A172 (cell line): ENCODE measurements at regions not wholly inside any gene's neighbourhood (a gene's known extent, or its start where the extent isn't known, plus 50 kb on each side); places are given as distances from the start of the nearest gene placed in this dataset.
"Not testable (repeated sequence)": the region's sequence is repeated elsewhere in the genome, so short reads cannot be mapped to it uniquely, and the experiment has no call there.

Source experiments
- DNase-seq: peaks from one replicate; pipeline ENCODE4 v3.0.0-alpha.2; 2015; ENCODE audit warnings: low spot score

- DNase-seq: not testable (repeated sequence)
Measured at GRCh38 chr5:159502116-159502515, 171.8 kb upstream of the IL12B start.

GRCh38 chr5:159503236-159503635, 172.9 kb upstream of the IL12B start:
- no peak for DNase-seq

- peak; percentile 13 for DNase-seq
Measured at GRCh38 chr5:159504106-159504856, 174.0 kb upstream of the IL12B start.

DNA sequence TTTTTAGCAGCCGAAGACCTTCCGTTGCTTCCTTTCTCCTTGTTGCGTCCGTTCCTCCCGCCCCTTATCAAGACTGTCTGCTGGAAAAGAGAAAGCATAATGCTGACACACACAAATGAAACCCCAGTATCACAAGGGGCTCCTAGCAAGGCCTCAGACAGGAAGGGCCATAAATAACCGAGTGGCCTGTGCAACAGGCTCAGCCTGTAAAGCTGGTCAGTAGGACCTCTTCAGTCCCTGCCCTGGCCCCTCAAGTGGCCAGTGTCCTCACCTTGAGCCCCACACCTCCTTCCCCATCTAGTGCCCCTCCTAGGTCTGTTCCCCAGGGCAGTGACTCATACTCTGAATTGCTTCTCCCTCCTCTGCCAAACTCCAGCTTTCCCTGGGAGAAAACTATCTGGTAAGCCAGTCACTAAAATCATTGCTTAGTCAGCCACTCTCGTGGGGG, 174.6 kb upstream of the IL12B start:
- peak; percentile 81 for DNase-seq

- DNase-seq: no peak
Measured at GRCh38 chr5:159507055-159507454, 176.8 kb upstream of the IL12B start.

DNA sequence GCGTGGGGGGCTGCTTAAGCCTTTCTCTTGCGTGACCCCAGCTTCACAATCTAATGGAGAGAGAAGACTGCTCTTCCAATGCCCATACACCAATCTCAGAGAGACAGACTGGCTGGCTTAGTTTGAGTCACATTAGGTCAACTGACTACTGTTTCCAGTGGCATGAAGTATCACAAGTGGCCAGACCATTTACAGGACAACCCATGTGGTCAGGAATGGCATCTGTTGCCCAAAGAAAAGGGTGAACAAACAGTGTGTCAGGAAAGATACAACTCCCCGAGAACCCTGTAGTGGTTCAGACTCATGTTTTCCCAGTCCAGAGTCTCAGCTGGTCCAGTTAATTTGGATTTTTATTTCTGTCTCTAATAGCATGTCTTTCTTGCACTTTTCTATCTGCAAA, 177.4 kb upstream of the IL12B start:
- no peak for DNase-seq

GRCh38 chr5:159508344-159508743, 178.1 kb upstream of the IL12B start:
- DNase-seq: no peak

DNA sequence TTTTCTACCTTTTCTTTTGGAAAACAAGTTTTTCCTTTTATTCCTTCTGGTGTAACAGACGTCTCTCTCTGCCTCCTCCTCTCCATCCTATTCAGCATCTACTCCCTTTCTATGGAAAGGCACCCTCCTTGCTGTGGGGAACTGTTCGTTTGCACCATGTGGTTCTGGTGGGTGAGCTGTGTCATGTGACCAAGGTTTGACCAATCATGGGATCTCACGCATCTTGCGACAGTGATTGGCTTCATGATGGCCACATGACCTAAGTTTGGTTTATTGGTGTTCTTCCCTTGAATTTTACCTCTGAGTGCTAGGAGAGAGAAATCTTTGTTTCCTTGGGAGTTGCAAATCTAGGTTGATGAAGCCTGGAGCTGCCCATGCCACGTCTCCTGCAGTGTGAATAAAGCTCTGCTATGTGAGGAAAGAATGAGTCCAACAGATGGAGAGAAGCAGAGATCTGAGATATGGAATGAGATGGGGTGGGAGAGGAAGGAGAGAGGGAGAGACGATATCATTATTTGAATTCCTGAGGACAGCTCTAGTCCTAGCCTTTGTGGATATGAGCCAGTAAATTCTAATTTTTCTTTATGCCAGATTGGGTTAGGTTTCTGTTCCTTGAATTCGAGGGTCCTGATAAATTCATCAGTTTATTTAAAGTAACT, 178.8 kb upstream of the IL12B start:
- no peak for DNase-seq

- peak; percentile 71 for DNase-seq
Measured at GRCh38 chr5:159510282-159510681, 180.0 kb upstream of the IL12B start.

- no peak for DNase-seq
Measured at GRCh38 chr5:159511570-159511969, 181.3 kb upstream of the IL12B start.

GRCh38 chr5:159512064-159512463, 181.8 kb upstream of the IL12B start:
- no peak for DNase-seq

DNA sequence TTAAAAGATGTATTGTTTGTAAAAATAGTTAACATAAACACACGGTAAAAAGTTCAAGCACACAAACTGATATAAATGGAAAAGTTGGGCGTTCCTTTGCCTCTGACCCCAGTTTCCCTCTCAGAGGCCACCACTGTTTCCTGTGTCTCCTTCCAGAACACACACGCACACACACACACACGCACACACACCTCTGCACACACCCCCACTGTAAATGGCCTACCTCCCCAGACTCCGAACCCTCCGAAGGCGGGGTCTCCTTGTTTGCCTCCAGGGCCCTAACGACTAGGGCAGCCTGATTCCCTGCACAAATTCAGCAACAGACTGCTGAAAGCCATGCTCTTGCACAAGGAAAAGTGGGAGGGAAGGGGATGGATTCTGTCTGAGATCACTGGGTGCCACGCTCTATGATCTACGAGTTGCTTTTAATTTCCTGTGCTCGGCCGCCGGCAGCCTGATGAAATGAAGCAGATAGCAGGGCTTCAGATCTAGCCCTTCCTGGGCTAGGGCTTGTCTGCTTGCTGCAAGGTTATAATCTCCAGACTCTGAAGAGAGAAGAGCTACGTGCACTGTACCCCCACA, 184.0 kb upstream of the IL12B start:
- no peak for DNase-seq

DNA sequence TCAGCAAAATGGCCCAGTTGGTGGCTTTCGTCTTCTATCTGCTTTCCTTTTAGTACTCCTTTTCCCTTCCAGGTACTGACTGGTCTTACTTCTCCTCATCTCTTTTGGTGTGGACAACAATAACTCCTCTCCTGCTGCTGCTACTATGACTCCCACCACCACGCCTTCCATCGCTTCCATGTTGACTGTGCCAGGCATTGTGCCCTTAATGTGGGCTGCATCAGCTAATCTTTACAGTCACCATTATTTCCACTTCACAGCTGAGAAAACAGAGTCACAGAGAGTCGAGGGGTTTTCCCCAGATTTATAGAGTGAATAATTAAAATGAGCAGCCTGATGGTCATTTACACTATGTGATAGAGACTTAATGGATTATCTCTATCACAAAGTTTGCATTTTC, 184.9 kb upstream of the IL12B start:
- no peak for DNase-seq

GRCh38 chr5:159515909-159516415, 185.7 kb upstream of the IL12B start:
- peak; percentile 40 for DNase-seq

DNA sequence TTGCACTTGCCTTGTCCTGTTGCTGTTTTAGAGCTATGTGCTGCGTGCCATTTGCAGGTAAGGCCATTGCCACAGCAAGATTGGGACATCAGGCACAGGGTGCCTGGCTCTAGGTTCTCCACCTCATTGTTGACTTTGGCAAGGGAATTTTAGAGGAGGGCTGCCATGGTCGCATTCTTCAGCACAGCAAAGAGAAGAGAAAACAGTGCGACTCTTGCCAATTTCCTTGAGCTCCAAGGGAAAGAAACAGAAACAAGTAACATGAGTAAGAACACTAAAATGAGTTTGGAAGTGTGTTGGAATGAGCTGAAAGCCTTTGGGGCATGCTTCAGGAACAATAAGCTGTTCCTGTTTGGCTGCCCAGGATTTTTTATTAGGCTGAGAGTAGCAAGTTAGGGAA, 188.1 kb upstream of the IL12B start:
- no peak for DNase-seq

DNA sequence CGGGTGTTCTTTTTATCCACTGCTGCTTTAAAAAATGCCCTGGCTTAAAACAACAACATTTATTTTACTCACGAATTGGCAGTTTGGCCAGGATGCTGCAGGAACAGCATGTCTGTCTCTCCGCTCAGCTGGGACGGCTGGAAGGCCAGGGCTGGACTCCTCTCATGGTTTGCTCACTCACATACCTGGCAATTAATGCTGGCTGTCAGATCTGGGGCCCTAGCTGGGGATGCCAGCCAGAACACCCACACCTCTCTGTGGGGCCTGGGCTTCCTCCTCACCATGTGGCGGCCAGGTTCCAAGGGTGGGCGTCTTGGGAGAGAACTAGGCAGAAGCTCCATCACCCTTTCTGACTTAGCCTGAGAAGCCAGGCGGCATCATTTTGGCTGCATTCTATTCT, 189.1 kb upstream of the IL12B start:
- no peak for DNase-seq

GRCh38 chr5:159522841-159523240, 192.6 kb upstream of the IL12B start:
- DNase-seq: no peak

DNA sequence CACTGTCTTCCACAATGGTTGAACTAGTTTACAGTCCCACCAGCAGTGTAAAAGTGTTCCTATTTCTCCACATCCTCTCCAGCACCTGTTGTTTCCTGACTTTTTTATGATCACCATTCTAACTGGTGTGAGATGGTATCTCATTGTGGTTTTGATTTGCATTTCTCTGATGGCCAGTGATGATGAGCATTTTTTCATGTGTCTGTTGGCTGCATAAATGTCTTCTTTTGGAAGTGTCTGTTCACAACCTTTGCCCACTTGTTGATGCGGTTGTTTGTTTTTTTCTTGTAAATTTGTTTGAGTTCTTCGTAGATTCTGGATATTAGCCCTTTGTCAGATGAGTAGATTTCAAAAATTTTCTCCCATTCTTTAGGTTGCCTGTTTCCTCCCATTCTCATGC, 194.0 kb upstream of the IL12B start:
- not testable (repeated sequence) for DNase-seq

DNA sequence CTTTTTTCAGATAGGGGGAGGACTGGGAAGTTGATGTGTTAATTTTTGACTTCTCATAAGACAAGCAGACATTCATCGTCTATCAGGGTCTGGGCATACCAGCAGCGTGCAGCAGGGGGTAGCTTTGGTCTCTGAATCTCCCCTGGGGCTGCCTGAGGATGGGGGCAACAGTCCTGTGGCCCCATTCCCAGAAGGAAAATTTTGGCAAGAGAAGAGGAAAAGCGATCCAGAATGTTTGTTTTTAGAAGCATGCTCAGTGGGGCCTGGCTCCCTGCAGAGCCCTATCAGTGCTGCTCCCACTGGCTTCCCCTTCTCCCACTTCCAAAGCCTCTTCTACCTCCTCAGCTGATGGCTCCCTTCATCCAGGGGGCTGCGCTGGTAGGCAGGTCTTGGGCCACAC, 194.8 kb upstream of the IL12B start:
- DNase-seq: no peak

- DNase-seq: no peak
Measured at GRCh38 chr5:159527546-159528254, 197.4 kb upstream of the IL12B start.

GRCh38 chr5:159531554-159532105, 201.3 kb upstream of the IL12B start:
- no peak for DNase-seq

DNA sequence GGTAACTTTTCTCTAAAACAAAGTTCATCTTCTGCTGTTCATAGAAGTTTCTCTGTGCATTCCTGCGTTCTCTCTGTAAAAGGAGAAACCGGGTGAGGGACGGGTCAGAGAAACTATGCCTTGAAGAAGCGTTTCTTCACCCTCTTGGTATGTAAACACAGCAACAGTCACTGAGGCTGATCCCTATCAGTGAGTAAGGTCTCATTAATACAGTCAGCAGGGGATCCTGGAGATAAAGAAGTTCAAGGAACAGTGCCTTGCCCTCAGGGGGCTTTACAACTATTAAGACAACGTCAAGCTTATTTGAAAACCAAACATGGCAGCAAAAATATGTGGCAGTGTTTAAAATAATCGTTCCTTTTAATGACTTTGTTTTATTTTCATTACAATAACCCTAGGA, 202.9 kb upstream of the IL12B start:
- DNase-seq: no peak
